HG03558 (cell line): ENCODE measurements at regions not wholly inside any gene's neighbourhood (a gene's known extent, or its start where the extent isn't known, plus 50 kb on each side); places are given as distances from the start of the nearest gene placed in this dataset.
"Not testable (repeated sequence)": the region's sequence is repeated elsewhere in the genome, so short reads cannot be mapped to it uniquely, and the experiment has no call there.

Experiments used
- ATAC-seq: cut with Tn5 transposase; IDR thresholded peaks from one replicate; pipeline ENCODE4 v1.9.1; 2021; ENCODE audit warnings: moderate number of reproducible peaks; ENCODE audit not compliant: unreplicated experiment; ENCODE audit errors: extremely low read depth

DNA sequence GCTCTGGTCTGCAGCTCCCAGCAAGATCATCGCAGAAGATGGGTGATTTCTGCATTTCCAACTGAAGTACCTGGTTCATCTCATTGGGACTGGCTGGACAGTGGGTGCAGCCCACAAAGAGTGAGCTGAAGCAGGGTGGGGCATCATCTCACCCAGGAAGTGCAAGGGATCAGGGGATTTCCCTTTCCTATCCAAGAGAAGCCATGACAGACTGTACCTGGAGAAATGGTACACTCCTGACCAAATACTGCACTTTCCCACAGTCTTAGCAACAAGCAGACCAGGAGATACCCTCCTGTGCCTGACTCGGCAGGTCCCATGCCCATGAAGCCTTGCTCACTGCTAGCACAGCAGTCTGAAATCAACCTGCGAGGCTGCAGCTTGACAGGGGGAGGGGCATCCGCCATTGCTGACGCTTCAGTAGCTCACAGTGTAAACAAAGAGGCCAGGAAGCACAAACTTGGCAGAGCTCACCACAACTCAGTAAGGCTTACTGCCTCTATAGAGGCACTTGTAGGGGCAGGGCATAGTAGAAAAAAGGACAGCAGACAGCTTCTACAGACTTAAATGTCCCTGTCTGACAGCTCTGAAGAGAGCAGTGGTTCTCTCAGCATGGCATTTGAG, 60.5 kb downstream of the AREG start:
- ATAC-seq: not testable (repeated sequence)

DNA sequence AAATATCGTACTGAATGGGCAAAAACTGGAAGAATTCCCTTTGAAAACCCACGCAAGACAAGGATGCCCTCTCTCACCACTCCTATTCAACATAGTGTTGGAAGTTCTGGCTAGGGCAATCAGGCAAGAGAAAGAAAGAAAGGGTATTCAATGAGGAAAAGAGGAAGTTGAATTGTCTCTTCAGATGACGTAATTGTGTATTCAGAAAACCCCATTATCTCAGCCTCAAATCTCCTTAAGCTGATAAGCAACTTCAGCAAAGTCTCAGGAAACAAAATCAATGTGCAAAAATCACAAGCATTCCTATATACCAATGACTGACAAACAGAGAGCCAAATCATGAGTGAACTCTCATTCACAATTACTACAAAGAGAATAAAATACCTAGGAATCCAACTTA, 64.4 kb downstream of the AREG start:
- ATAC-seq: not testable (repeated sequence)

DNA sequence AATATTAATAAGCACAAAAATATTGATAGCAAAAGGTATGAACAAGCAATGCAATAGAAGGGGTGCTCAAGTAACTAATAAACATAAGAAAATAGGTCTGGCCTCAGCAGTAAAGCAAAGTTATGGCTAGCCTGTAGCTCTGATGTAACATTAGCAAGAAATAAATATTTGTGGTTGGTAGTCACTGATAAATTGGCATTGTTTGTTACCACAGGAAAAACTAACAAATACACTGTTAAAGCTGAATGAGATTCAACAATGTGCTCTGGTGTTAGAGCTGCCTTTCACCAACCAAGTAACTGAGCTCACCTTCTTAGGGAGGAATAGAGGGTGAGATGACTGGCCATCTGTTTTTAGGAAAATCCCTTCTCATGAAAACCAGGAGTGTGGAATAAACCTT, 71.4 kb downstream of the AREG start:
- no peak for ATAC-seq

DNA sequence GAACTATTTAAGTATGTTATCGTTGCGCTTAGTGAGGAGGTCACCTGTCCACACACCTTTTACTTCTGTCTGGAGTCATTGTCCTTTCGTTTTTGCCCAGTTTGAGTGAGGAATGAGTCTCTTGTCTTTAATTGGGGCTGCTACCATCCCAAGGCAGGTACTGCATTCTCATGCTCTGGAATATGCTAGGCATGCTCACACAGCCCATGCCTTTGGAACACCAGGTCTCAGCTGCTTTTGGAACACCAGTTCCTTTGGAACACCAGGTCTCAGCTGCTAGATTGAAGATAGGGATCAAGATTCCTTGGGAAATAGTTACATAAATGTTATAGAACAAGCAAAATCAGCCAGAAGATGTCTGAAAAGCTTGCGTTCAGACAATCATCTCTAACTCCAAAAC, 73.1 kb downstream of the AREG start:
- ATAC-seq: no peak

DNA sequence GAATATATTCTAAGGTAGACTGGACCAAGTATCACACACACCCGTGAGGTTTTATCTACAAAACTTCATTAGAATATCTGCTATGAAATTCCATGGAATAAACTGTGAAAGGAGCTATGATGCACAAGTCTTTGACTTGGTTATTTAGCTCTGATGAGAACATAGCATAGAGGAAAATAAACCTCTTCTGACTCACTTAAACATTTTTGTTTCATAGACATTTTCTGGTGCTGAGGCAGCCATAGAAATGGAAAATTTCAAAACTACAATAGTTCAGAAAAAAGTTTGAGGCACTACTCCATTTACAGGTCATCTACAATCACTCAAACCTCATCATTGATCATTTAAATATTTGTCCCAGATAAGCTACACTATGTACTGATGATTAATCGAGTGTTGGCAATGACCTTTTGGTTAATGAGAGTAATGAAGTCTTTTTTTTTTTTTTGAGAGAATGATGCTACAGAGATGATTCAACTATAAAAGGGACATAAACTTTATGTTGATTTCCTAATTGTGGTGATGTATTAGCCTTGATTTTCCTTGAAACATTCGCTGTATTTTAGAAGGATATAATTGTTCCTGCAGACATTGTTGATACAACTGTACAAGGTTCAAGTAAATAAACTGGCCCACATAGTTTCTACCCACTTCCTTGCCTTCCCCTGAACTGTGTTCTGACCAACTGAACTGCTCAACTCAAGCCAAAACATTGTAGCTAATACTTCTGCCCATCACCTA, 77.5 kb downstream of the AREG start:
- no peak for ATAC-seq

DNA sequence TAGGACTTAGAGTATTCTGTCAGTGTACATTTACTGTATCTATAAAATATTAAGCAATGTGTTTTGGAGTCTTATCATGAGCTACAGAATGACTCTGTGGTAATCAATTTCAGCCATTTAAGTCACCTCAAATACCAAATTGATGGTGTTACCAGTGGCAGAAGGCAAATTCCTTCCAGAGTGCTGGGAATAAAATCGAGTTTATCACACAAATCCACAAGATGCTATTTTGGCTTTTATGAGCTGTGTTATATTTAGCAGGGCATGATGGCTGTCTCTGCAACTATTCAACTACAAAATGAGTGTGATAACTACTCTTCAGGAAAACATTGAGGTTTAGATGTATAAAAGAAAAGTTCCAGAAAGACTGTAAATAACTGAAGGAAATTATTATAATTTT, 78.2 kb downstream of the AREG start:
- no peak for ATAC-seq

DNA sequence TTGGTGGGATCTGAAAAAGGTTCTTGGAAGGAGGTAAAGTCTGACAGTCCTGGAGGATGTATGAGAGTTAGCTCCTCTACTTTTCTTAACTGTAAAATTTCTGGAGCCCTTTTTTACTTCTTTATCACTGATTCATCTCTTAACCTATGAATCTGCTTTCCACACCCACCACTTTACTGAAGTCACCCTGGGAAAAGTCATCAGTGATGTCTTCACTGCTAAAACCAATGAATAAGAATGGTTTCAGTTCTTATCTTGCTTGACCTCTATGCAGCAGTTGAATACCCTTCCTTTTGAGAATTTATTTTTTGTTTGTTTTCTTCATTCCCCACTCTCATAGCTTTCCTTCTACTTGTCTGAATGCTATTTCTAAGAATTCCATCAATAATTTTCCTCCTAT, 80.0 kb downstream of the AREG start:
- no peak for ATAC-seq

DNA sequence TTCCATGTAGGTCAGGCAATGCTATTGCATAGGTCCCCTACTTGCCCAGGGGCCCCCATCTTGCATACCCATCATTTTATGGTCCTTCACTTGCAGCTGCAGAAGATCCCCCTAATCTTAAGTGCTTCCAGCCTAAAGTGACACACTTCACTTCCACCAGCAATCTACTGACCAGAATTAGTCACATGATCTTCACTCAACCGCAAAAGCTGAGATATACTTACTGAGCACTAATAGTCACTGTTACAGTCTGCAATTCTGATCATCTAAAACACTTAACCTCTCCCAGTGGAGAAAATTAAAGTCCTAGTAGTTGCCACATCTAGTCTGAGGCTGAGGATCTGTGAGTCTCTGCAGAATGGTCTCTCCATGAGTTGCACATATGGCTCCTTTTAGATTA, 82.1 kb downstream of the AREG start:
- ATAC-seq: no peak

DNA sequence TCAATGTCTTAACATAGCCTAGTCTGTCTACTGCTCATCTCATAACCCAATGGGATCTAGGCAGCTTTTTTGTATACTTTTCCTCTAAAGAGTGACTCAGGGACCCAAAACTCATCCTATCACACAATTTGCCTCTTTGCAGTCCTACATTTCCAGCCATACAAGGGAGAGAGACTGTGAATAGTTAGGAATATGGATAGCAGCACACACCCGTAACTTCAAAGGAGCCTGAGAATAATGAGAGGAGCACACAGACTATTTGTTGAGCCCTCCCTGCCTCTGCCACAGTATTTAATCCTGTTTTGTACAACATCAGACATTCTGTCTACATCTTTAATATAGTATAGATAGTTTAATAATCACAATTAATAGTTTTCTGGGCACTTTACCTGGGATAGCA, 83.2 kb downstream of the AREG start:
- ATAC-seq: no peak

DNA sequence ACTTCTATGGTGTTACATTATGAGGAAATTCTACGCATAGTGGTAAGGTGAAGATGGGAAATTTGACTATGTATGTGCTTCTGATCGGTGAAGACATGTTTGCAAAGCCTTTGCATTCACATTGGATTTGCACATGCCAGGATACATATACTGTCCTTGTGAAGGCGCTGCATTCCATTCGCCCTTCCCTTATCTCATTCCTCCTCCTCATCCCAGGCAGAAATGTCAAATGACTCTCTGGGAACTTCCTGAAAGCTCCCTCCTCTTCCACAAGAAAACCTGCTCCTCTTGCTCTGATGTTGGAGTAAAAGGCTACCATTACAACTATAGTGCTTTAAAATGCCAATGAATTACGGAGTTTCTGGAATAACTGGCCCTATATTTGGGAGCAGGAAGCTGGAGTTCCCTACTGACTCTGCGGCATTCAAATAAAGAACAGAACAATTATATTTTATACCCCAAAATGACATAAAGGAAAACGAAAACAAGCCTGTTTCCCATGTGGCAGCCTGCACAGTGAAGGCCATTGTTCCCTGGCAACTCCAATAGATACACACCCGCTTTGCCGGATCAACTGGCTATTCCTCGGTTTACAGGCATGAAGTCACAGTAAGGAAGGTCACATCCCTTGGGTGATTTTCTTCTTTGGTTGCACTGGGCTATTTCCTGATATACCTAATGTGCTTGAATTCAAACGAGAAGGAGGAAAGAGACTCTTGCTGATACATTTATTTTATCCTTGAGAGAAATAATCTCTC, 84.5 kb downstream of the AREG start:
- ATAC-seq: no peak

DNA sequence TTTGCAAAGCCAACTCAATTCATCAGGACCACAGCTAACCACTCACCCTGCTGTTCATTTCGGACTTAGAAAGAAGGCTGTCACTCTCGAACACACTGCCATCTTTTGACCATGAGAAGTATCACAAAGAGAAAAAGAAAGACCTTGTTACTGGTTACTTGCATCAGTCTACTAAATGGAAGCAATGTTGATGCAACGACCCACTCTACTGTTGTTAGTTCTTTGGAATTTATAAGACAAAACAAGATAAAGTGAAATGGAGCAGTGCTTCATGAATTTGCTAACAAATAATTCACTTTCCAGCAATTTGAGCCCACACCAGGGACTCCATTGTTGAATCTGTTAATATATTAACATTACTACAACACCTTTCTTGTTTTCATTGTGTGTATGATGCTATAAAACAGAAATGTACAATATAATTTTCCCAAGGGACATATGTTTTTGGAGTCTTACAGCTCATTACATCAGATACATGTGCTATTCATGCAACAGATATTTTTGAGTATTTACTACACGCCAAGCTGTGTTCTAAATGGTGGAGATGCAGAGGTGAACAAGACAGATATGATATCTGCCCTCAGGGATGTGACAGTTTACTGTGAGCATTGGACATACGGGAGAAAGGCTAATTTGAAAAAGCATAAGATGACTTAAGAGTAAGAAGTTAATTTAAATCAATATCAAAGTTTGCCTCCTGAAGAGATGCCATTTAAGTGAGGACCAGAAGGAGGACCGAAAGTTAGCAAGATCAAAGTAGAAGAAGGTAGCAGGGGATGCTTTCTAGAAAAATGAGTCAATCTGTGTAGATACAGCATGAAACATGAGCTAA, 87.2 kb downstream of the AREG start:
- peak; percentile 77 for ATAC-seq

DNA sequence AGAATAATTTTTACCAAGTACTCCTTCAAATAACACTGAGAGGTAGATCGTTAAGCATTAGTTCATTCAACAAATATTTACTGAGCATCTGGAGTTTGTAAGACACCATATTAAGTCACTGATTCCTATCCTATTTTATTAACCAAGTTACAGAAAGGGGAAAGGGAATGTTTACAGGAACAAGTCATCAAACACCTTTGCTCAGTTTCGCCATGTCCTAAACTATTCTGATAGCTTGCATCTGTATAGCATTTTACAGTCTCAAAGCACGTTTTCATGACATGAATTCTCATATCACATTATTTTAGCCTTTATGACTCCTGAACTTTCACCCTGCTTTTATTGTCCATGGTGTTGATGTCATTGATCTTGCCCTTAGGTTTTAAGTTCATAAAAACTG, 89.2 kb downstream of the AREG start:
- no peak for ATAC-seq

DNA sequence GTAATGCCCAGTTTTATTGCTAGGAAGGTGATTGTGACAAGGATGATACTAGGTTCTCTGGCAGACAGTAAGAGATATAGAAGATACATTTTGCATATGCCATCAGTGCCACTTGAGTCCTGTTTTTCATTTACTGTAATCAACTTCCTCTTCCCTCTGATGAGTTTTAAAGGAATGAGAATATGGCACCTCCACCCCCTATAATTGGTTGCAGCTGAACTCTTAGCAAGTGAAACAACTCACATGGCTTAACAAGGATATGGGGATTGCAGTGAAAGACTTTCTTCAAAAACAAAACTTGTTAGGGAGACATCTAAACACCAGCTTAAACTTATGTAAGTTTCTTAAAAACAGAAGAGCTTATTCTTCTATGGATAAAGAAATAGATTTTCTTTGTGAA, 90.0 kb downstream of the AREG start:
- ATAC-seq: no peak

DNA sequence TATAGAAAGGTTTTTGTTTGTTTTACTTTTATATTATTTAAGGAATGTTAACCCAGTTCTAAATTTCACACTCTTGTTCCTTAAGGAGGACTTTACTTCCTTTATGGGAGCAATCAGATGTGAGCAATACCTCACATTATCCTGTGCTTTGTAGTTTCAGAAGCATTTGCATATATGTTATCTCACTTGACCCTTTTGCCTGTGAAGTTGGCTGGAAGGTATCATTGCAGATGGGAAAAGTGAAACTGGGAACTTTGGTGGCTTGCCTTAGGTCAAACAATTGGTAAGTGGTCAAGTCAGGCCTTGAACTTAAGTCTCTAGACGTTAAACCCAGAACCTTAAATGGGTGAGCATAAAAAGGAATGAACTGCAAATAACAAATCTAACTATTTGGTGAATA, 90.6 kb downstream of the AREG start:
- no peak for ATAC-seq

DNA sequence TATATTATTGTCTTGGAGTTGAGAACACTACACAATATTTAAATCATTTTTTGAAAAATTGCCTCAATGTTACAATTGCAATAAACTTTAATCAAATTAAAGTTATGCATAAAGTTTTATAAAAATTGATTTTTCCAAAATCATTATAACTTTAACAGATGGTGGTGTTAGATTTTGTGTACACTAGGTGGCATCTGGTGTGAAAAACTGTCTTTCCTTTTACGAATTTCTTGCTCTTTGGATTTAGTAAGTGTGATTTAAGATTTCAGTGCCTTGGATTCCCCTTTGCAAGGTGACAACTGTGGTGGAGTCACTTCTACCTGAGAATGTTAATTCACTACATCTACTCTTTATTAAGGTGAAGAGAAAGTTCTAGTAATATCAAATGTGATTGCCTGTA, 91.6 kb downstream of the AREG start:
- no peak for ATAC-seq

DNA sequence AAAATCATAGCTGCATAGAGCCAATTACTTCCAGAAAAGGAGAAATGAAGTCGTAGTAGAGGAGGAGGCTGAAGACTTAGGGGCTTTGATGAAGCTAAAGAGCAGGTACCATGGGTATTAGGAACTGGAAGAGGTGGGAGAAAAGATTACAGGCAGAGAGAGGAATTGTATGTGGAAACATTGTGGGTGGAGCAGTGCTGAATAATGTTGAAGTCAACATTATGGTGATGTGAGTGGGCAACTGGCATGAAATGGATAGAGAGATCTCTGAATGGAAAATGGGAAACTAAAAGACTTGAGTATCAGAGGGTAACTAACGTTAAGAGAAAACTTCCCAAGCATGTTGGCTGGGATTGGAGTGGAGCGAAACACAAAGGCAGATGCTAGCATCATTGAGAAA, 92.5 kb downstream of the AREG start:
- no peak for ATAC-seq

DNA sequence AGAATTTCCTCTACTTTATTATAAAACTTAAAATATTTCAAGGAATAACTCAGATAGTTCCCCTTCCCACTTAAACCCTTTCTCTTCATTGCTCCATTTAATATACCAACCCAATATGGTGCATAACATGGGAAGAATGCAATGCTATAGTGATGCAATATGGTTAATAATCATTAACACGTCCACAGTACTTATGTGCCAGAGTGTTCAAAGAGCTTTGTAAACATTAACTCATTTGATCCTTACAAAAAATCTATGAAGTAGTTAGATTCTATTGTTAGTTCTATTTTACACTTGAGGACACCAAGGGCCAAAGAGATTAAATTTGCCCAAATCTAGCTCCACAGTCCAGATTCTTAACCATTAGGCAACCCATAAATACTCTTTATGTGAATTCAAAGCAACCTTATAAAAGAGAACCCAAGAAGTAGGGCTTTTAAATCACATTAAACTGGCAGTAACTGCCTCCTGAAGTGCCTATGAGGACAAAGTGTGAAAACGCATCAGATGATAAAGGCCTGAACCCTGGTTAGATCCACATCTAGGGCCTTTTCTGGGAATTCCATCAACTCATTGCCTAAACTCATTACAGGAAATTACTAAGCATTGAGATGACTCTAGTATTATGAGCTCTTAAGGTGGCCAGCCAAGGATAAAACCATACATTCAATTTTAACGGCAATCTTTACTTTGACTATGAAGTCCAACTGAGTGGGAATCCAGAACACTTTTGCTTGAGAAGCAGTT, 94.3 kb downstream of the AREG start:
- no peak for ATAC-seq

DNA sequence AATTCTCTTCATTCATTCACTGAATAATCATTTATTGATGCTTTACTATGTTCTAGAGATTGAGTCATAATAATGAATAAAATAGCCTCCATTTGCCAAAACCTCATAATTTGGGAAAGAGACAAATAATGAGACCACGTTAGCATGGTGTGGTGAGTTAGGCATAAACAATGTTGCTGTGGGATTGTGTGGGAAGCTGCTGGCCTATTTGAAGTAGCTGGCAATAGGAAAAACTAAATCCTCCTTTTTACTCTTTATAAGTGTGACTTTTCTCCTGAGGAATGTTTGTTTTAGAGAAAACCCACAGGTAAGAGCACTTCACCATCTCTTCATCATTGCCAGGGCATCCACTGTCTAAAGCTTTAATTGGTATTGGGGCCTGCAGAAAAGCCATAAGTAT, 95.3 kb downstream of the AREG start:
- ATAC-seq: no peak

DNA sequence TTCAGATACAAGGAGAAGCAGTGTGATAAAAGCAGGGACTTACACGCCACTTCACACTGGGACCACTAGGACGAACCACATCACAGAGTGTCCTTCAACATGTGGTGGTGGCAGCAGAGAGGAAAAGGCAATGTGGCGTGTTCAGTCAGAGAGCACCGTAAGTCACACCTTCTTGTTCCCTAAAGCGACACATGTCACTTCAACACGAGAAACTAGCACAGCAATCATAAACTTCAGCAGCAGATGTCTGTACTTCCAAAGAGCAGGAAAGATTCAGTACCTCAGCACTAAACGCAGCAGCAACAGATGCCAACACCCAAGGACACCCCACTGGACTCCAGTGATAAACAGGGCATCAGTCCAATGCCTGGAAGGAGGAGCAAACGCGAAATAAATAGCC, 96.7 kb downstream of the AREG start:
- ATAC-seq: no peak

DNA sequence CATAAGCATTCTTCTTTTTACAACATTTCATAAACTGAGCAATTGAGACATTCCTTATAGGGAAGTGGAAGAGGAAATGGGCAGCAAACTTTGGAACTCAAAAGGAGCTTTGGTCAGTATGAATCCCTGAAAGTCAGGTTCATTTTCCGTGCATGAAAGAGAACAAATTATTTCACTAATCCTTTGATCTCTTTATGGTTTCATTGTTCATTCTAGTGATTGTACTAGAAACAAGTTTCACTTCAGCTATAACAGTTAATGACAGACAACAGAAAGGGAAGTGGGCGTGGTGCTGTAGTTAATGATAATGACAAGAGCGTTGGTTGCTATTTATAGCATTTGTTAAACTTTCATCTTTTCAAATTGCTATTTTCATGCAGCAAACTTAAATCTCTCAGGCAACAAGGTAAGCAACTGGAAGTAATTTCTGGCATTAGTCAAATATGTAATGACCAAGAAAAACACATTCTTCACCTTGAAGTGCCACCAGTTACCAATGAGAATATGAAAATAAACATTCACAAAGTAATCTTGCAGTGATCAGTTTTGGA, 98.4 kb downstream of the AREG start:
- peak; percentile 82 for ATAC-seq
